ENCODE measurements at regions not wholly inside any gene's neighbourhood (a gene's known extent, or its start where the extent isn't known, plus 50 kb on each side); places are given as distances from the start of the nearest gene placed in this dataset.

GRCh38 chr3:154973851-154974250 is 106.3 kb upstream of the MME start:
- peak; percentile 52 for DNase-seq

DNA sequence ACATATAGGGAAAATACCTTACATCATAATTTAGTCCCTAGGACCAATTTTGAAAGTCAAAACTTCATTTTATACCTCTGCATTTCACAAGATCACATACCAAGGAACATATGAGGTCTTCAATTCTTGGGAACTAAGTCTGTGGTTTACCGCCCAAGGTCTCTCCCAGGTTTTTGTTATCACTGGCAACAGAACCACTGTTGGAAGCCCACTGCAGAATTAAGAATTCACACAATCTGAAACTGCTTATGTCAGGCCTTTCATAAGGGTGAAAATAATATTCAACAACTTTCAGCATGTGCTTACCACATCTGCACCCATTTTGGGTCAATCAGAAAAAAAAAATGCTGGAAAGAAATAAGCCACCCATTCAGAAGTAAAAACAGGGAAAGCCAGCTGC is 107.2 kb upstream of the MME start:
- DNase-seq: peak; percentile 94

- peak; percentile 89 for DNase-seq
Observed at GRCh38 chr3:154971771-154972326, 108.3 kb upstream of the MME start.

DNA sequence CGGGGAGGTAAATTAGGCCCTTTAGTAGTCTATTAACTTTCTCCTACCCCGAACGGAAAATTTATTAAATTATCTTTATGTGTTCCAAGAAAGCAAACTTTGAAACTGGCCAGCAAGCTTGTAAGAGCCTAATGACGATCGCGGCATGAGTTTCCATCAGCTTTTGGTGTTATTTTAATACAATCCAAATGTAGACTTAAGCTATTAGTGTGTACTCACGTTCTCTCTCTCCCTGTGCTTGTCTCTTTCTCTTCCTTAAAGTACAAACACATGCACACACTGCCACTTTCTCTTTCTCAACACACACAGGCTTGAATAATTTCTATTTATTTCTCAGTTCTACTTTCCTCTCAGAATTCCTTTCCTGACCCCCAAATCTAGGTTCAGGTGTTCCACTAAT is 108.8 kb upstream of the MME start:
- DNase-seq: peak; percentile 62

- DNase-seq: peak; percentile 94
Observed at GRCh38 chr3:154970797-154971196, 109.3 kb upstream of the MME start.

GRCh38 chr3:154969366-154969765 is 110.8 kb upstream of the MME start:
- DNase-seq: no peak

DNA sequence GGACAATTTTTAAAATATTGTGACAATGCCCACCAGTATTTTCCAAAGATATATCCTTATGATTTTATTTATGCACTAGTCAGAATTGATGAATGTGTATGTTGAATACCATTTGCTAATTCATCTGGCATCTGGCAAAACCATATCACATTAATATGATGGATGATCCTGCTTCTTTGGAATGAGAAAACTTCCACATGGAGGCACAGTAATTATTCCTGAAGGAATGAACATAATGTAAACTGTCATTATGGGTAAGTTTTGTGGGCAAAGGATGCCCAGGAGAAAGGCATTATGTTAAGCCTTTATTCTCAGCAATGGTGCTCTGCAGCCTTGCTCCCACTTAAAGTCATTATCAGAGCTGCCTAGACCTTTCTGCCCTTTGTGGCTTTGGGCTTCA is 113.0 kb upstream of the MME start:
- peak; percentile 57 for DNase-seq

- DNase-seq: peak; percentile 22
Observed at GRCh38 chr3:154956815-154957214, 123.3 kb upstream of the MME start.

GRCh38 chr3:154955907-154956533 is 124.1 kb upstream of the MME start:
- no peak for DNase-seq

GRCh38 chr3:154954757-154955156 is 125.4 kb upstream of the MME start:
- DNase-seq: peak; percentile 68

DNA sequence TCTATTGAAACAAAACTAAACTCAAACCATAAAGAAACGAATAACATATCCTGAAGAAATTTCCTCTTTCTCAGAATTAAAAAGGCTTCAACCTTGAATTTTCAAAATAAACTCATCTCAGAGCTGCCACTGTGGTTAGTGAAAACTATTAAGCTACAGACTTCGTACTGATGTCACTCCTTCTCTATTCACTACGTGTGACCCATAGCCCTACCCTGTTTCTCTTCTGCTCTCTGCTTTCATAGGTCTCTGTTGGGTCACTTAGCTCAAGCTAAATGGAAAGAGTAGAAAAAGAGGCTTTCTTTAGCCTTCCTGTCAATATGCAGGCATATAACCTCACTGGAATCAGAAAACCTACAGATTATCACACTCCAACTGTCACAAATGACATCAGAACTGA is 126.6 kb upstream of the MME start:
- no peak for DNase-seq

GRCh38 chr3:154952553-154952952 is 127.6 kb upstream of the MME start:
- DNase-seq: peak; percentile 53

GRCh38 chr3:154943981-154944380 is 136.1 kb upstream of the MME start:
- no peak for DNase-seq

DNA sequence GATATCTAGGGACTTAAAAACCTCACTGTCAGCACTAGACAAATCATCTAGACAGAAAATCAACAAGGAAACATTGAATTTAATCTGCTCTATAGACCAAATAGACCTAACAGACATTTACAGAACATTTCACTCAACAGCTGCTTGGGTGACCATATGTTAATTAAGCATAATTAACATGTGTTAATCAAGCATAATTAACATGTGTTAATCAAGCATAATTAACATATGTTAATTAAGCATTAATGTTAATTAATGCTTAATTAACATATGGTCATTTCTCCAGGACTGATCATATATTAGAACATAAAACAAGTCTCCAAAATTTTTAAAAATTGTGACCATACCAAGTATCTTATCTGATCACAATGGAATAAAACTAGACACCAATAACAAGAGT is 137.3 kb upstream of the MME start:
- DNase-seq: no peak

DNA sequence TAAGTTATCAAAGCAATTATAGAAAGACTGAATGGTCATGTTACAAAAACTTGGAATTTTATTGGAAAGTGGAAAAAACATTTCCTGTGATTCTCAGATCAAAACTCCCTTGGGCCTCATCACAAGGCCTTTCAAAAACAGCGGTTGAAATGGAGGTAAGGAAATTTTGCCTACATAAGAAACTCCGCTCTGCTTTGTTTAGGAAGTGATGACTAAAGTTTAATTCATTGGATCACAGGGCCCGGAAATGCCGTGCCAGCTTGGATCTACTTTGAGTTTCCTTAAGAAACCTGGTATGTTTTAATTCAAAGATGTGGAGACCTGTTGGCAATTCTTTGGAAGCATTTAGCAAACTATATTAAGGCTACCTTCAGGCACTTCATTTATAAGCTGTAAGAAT is 143.9 kb upstream of the MME start:
- no peak for DNase-seq

DNA sequence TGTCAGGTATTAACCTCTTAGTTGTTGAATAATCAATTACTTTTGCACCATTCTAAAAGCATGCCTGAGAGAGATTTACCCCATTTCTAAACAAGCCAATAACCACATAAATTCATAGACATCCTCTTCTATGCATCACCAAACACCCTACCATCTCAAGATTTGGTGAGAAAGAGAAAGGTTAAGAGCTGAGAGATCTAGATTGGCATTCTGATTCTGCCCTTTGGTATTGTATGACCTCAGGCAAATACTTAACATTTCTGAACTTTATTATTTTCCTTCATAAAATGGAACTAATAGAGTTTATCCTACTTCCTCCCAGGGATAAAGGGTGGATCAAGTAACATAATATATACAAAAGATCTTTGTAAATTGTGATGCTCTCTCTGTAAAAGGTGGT is 146.5 kb upstream of the MME start:
- DNase-seq: no peak

DNA sequence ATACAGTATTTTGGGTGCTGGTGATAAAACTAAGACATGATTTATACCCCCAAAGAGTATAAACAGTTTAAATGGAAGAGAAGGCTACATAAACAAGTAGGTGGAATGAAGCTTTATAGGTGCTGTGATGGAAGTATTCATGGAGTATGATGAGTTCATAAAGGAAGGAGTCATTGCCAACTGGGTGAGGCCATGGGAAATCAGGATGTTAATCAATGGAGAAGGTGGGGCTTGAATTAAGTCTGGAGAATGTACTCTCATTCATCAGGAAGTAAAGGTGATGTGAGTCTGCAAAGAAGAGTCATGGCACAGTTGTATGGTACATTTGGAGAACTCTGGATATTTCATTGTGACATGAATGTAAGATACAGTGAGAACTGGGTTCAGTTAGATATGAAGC is 147.5 kb upstream of the MME start:
- no peak for DNase-seq

- DNase-seq: peak; percentile 64
Observed at GRCh38 chr3:154931484-154931883, 148.6 kb upstream of the MME start.

- no peak for DNase-seq
Observed at GRCh38 chr3:154926721-154927120, 153.4 kb upstream of the MME start.

DNA sequence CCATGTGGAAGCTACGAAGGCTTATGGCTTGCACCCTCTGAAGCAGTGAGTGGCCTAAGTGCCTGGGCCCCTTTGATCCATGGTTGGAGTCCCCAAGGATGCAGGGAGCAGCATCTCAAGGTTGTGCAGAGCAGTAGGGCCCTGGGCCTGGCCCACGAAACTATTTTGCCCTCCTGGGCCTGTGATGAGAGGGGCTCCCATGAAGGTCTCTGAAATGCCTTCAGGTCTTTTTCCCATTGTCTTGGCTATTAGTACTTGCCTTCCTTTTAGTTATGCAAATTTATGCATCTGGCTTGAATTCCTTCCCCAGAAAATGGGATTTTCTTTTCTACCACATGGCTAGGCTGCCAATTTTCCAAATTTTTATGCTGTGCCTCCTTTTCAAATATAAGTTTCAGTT is 158.8 kb upstream of the MME start:
- DNase-seq: no peak

DNA sequence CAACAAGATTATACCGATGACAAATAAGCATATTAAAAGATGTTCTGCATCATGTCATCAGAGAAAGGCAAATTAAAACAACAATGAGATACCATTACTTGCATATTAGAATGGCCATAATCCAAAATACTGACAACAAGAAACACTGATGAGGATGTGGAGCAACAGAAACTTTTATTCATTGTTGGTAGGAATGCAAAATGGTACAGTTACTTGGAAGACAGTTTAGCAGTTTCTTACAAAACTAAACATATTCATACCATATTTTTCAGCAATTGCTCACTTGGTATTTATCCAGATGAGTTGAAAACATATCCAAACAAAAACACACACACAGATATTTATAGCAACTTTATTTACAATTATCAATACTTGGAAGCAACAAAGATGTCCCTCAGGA is 160.9 kb upstream of the MME start:
- no peak for DNase-seq

DNA sequence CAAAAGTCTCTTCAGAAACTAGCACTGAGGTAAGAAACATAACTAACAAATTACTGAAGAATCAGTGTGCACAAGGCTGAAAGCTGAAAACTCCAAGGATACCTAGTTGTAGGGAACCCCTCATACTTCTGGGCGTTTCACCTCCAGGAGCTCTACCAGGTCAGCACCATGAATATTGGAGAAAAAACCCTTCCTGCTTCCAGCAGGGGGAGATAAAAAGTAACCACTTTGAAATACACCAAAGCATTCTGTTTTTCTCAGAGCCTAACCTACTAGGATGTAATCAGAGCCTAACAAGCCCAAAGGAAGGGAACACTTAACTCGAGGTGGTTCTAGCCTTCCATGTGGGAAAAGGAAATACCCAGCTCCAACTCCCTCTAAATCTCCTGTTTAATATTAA is 175.8 kb upstream of the MME start:
- DNase-seq: peak; percentile 39

DNA sequence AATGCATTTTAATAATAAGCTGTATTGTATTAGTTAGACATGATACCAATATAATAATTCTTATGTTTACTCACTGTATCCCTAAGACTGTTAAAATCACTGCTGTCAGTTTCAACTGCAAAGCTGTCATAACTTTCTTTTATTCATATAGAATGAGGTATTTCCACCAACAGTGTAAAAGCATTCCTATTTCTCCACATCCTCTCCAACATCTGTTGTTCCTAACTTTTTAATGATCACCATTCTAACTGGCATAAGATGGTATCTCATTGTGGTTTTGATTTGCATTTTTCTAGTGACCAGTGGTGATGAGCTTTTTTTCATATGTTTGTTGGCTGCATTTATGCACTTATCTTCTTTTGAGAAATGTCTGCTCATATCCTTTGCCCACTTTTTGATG is 177.6 kb upstream of the MME start:
- DNase-seq: peak; percentile 43

DNA sequence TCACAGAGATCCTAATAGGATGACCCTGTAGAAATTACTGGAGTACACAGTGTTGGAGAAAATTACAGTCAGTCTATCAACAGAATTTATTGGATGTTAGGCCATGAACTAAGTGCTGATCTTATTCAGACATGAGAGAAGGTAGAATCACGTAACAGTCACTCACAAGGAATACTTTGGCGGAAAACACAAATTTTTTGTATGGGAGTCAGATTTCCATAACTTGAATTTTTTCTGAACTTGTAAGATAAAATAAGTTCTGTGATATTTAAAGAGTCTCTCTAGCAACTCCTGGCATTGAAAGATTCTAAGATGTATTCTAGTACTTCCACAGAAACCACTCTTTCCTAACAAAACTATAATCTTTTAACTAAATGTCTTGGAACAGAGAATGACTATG is 178.8 kb upstream of the MME start:
- DNase-seq: peak; percentile 55

GRCh38 chr3:154900816-154901215 is 179.3 kb upstream of the MME start:
- peak; percentile 29 for DNase-seq
